CD4-positive, alpha-beta T cell treated with Interleukin-6 for 4 hours (primary cell): ENCODE measurements at regions not wholly inside any gene's neighbourhood (a gene's known extent, or its start where the extent isn't known, plus 50 kb on each side); places are given as distances from the start of the nearest gene placed in this dataset.

Experiments
- DNase-seq: peaks from one replicate; pipeline ENCODE4 v3.0.0-alpha.2; 2020; ENCODE audit warnings: mixed read lengths

DNA sequence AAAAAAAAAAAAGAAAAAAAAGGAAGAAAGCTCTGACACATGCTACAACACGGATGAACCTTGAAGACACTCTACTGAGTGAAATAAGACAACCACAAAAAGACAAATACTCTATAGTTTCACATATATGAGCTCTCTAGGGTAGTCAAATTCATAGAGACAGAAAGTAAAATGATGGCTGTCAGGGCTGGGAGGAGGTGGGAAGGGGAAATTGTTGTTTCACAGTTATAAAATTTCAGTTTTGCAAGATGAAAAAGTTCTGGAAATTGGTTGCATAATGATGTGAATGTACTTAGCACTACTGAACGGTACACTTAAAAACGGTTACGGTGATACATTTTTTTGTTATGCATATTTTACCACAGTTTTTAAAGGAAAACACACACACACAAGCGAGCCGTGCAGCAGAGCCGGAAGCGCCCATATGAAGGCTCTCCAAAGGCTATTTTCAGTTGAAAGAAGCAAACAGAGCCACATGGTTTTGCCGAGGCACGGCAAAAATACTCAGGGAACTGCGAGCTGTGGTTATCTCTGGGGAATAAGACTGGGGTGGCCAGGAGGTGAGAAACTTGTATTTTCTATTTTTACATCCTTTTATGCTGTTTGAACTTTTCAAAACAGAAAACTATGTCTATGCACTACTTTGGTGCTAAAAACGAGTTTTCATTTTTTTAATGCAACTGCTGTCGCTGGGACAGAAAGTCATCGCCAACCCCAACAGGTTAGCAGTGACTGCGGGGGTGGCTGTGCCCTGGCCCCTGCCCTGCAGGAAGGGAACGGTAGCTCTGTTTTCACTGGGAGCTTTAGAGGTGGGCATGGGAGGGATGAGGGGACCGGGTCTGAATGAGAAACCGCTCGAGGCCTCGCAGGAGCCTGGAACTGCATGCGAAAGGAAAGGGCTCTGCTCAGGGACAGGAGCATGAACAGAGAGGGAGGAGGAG is 132.9 kb downstream of the OAT start:
- no peak for DNase-seq

DNA sequence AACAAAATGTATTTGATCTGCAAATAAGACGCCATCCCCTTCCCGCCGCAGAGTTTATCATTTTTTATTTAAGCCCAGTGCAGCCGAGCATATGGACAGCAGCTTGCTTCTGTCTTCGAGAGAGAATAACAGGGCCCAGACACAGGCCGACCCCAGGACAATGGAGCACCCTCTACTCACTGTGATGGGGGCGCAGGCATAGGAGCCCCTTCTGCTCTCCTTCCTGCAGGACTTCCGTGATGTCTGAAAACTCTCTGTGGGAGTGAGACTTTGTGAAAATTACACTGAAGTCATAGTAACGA is 134.8 kb downstream of the OAT start:
- no peak for DNase-seq

DNA sequence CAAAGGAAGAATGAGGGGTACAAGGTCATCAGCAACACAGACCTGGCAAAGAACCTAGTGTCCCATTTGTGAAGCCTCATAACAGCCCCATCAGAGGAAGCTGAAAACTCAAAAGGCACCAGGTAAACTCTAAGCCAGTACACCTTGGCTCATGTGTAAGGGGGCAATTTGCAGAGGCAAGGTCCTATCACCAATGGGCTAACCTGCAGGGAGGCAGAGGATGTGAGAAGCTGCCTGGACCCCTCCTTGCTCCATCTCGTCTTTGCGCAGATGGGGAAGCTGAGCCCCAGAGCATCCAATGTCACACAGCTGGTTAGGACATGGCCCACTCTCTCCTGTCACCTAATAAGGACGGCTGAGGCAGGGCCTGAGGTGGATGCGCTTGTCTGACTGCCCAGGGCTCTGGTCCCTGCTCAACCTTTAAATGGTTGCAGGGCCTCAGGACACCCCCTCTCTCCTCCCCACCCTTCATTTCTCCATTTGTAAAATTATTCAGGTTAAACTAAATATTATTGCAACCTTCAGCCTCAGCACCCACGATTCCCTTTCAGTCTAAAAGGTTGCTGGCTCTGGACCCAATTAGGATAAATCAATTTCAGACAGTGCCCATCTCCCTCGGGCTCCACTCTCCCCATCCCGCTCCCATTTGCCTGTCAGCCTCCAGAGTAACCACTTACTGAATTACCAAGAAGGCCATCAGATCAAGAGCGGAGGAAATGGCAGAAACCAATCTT is 135.3 kb downstream of the OAT start:
- no peak for DNase-seq

DNA sequence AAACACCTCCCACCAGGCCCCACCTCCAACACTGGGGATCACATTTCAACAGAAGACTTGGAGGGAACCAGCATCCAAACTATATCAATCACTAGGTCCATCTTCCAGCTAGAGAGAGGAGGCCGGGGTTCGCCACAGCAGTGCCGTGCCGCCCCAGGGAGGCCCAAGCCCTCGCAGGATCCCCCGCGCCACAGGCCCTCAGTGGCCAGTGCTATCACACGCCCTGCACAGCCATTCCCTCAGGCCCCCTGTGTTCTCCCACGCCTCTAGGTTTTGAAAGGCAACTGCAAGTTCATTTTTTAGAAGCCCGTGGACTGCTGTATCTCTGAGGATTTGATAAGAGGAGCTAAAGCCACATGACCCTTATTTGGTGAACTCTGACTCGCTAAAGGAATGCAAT is 136.4 kb downstream of the OAT start:
- no peak for DNase-seq

GRCh38 chr10:124281666-124282065 is 137.1 kb downstream of the OAT start:
- DNase-seq, result no peak

- DNase-seq, result no peak
These were observed 137.8 kb downstream of the OAT start for GRCh38 chr10:124280916-124281315.

- DNase-seq, result no peak
These were observed 138.8 kb downstream of the OAT start for GRCh38 chr10:124279882-124280281.

- DNase-seq, result no peak
These were observed 139.4 kb downstream of the OAT start for GRCh38 chr10:124279298-124279697.

DNA sequence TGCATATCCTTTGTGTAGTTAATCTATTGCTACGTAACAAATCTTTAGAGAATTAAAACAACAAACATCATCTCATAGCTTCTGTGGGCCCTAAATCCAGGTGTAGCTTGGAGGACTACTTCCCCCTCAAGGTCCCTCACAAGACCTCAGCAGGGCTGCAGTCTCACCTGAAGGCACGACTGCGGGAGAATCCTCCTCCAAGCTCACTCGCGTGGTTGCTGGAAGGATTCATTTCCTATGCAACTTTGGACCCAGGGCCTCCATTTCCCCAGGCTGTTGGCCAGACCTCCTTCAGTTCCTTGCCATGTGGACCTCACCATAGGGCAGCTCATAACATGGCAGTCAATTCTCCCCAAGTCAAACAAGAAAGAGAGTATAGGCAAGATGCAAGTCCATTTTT is 140.4 kb downstream of the OAT start:
- no peak for DNase-seq

- no peak for DNase-seq
These were observed 145.6 kb downstream of the OAT start for GRCh38 chr10:124273141-124273540.

DNA sequence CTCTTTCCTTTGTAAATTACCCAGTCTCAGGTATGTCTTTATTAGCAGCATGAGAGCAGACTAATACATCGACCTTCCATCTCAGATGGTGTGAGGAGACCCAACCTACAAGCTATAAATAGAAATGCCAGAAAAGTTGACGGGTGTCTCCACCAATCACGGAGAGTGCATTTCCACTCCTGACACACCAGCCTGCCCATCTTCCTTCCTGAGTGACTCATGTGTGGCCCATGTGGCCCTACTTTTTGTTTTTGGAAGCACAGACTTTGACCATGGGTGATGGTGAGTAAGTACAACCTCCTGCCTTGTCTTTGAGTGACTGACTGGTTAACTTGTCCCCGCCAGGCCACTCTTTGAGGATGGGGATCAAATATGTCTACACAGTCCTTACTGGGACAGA is 147.0 kb downstream of the OAT start:
- no peak for DNase-seq

DNA sequence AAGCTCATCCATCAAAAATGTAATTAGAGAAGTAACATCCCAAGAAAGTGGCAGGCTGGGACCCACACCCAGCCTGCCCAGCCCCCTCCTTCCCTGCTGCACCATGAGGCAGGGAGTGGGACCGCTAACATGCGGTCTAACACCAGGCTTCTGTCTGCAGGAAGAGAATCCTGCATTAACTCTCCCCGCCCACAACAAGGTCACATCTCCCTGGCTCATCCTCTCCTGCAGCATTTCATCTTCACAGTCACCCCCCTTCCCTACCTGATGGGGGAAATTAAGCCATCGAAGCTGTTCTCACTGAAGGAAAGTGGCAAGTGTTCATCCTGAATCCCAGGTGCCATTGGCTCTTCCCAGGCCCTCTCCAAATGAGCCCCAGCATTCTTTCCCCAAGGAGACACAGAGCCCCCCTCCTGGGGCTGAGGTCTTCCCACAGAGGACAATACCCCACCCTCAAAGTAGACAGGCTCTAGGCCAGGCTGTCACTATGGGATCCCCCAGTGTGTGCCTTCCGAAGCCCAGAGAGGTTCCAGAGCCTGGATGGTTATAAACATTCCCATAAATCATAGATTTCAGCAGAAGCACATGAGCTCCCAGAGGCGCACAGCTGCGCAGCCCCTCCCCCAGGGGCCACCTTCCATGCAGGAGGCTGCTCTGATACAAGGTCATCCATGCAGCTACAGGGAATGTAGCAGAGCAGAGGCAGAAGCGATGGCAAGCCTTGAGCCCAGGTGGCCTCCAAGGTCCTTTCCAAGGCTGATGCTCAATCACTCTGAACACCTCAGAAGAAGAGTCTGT is 148.0 kb downstream of the OAT start:
- no peak for DNase-seq

DNA sequence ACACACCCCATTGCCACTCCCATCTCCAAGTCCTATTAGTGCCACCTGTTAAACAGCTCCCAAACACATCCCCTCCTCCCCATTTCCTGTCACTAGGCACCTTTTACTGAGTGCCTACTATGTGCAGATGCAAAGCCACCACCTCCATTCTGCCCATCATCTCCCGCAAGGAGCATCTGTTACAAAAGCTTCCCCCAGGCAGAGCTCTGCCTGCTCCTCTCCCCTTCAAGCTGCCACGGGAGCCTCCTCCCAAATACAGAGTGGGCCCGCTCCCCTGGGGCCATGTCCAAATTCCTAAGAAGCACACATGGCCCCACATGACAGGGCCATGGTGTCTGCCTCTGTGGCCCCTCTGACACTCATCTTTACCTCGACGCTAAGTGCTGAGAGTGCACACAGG is 149.7 kb downstream of the OAT start:
- no peak for DNase-seq

DNA sequence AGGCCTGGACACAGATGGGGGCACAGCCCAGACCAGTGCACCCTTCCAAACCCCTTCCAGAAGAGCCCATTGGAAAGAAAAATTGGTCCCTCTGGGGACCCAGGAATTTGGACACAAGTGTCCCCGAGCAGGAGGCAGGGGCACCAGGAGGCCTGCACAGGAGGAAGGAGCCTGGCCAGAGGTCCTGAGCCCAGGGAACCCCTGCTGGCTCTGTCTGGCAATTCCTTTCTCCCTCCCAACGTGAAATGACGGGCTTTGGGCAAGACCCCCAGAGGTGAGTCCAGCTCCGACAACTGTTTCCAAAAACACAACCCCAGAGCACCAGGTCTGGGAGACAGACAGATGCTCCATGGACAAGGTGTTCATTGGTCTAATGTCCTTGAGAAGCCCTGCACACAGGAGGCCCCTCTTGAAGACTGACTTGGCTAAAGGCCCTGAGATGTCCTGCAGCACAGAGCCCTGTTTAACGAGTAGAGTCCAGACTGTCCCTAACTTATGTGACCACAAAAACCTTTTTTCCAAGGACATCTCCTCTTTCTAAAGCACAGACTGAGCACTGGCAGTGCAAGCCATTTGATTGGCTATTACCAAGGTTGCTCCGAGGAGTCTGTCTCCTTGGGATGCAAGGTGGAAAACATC is 150.7 kb downstream of the OAT start:
- no peak for DNase-seq

GRCh38 chr10:124267231-124267885 is 151.4 kb downstream of the OAT start:
- DNase-seq, result no peak

DNA sequence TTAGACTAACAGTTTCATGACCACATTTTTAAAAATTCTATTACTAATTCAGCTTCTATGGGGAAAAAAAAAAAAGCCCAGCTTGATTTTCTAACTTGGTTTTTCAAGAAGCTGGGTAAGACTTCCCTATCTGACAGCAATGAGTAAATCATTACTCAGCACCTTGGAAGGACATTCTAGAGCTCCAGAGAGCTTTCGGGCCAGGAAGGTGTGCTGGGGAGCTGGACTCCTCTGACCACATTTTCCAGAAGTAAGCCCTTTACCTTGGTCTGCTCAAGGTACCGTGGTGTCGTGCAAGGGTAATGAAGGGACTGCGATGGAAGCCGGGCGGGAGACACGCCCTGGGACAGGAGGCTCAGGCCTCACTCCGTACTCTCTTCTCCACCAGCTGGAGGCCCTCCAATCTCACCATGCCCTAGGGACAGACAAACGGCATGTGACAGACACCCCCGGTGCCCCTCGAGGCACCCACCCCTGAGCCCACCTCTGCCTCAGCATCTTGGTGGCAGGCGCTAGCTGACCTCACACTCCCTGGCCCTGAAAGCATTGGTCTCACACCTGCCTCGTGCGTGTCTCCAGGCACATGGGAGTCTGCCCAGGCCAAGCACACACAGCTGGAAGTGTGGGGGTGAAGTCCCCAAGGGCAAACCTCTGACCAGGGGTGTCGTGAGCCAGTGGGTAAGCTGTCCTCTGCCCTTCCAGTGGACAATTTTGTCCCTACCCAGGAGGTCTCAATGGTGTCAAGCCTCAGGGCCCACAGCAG is 152.1 kb downstream of the OAT start:
- no peak for DNase-seq

DNA sequence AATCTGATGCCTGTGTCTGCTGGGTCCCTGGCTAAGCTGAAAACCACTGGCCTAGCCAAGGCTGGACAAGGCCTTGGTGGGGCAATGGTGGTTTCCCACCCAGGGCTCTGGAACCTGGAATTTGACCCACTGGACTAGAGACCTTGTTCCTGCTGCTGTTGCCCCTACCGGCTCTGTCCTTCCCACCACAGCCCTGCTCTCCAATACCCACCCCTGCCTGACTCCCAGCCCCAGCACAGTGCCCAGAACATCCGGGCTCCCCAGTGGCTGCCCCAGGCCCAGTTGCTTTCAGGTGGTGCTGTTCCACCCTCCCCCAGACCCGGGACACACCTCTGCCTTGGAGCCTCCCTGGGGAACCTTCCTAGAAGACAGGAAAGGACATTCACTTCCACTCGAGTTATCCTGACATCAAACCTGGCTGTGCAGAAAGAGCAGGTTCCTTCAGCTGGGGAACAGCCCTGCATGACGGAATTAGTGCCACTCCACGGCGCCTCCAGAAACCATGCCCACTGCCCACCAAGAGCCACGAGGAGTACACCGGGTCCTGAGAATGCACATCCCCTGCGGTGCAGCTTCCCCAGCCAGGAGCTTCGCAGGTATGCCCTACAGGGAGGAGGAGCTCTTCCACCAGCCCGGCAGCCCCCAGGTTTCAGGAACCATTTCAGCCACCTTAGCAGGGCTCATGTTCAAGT is 152.8 kb downstream of the OAT start:
- DNase-seq, result no peak

DNA sequence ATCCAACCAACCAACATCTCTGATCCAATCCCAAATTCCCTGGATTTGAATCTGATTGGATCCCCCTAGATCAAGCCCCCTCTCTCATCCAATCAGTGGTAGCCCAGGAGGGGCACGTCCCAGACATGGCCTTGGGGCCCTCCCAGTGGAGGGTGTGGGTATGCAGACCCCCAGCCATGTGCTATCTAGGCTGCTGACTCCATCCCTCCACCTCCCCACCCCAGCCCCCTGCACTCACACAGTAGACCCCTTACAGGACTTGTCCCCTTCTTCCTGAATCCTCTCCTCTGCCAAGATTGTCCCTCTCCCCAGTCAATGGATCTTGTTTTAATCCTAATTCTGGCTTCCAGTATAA is 153.4 kb downstream of the OAT start:
- DNase-seq, result no peak

GRCh38 chr10:124264711-124265390 is 153.9 kb downstream of the OAT start:
- DNase-seq, result no peak

DNA sequence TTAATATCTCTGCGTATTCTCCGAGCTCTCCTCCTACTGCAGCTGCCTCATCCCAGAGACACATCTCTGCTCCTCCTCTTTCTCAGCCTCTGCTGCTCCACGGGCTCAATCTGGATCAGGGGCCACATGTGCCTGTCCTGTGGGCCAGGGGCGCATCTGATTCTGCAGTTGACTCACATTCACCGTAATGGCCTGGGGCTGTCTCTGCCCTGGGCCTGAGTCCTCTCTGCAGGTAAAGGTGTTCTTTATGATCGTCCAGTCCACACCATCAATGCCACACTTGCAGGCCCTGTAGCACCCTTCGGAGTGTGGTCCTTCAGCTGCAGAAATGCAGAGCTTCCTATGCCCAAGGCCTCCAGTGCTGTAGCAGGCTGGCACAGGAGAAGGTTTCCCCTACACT is 154.5 kb downstream of the OAT start:
- DNase-seq, result no peak

GRCh38 chr10:124263726-124264125 is 155.0 kb downstream of the OAT start:
- no peak for DNase-seq
